ENCODE measurements at regions not wholly inside any gene's neighbourhood (a gene's known extent, or its start where the extent isn't known, plus 50 kb on each side); places are given as distances from the start of the nearest gene placed in this dataset.
"Not testable (repeated sequence)": the region's sequence is repeated elsewhere in the genome, so short reads cannot be mapped to it uniquely, and the experiment has no call there.

- not testable (repeated sequence) for TF ChIP-seq POLR2A (IDR thresholded peaks at IDR 0.05)
- TF ChIP-seq, protein P1, sequence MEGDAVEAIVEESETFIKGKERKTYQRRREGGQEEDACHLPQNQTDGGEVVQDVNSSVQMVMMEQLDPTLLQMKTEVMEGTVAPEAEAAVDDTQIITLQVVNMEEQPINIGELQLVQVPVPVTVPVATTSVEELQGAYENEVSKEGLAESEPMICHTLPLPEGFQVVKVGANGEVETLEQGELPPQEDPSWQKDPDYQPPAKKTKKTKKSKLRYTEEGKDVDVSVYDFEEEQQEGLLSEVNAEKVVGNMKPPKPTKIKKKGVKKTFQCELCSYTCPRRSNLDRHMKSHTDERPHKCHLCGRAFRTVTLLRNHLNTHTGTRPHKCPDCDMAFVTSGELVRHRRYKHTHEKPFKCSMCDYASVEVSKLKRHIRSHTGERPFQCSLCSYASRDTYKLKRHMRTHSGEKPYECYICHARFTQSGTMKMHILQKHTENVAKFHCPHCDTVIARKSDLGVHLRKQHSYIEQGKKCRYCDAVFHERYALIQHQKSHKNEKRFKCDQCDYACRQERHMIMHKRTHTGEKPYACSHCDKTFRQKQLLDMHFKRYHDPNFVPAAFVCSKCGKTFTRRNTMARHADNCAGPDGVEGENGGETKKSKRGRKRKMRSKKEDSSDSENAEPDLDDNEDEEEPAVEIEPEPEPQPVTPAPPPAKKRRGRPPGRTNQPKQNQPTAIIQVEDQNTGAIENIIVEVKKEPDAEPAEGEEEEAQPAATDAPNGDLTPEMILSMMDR (IDR thresholded peaks at IDR 0.05 in 4 of 5, conservative IDR thresholded peaks at IDR 0.05 in 1 of 5), result not testable (repeated sequence)
Measured at GRCh38 chr2:87683451-87683850, 64.4 kb upstream of the PLGLB2 start.
